GM19035 (cell line): ENCODE measurements at regions not wholly inside any gene's neighbourhood (a gene's known extent, or its start where the extent isn't known, plus 50 kb on each side); places are given as distances from the start of the nearest gene placed in this dataset.
"Not testable (repeated sequence)": the region's sequence is repeated elsewhere in the genome, so short reads cannot be mapped to it uniquely, and the experiment has no call there.

ENCODE experiments used
- ATAC-seq: cut with Tn5 transposase; IDR thresholded peaks from one replicate; pipeline ENCODE4 v1.9.1; 2021; ENCODE audit not compliant: unreplicated experiment

DNA sequence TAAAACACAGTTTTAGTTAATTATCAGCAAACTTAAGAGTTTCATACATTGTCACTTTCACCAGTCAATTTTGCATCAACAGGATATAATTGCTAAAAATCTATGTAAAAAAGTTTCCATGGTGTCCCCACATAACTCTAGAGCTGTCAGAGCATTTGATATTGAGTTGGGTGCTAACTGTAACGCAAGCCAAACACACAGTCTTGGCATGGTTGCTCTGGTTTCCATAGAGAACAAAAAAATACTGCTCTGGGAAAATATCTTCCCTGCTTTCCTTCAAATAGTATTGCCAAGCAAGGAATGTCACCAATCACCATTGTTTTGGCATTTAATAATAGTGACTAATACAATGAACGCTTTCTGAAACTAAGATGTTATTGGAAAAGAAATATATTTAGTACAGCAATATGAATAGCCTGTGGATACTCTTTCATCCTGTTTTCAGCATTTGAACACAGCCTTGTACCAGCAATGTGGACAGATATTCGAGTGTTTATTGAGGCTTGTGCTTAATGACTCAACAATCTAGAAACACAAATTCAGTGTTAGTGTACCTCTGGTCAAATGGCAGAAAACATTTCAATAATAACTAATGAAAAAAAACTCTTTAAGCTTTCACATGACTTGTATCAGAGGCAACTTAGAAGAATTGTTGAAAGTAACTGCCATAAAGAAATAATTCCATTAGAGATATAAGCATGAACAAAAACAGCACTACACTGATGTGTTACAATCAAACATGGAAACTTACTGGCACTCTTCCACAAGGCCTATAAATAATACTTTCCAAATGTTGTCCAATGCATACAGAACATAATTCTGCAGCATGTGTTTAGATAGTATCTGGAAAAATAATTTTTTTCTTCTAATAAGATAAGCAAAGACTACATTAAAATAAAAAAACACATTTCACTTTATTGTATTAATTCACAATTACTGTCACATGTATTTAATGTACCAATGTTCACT lies 1469.5 kb upstream of the CELF2 start:
- no peak for ATAC-seq

DNA sequence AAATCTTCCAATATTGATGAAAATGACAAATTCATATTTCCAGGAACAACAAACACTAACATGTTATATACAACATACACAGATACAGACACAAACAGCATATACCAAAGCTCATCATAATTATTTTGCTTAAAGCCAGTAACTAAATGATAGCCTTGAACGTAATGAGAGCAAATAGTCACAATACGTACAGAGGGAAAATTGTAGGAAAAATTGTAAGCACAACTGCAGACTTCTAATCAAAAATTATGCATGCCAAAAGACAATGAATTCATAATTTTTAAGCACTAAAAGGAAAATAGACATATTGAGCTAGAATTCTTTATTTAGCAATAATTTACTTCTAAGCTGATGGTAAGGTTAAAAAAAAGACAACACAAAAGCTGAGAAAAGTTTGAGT lies 1466.9 kb upstream of the CELF2 start:
- ATAC-seq: no peak

DNA sequence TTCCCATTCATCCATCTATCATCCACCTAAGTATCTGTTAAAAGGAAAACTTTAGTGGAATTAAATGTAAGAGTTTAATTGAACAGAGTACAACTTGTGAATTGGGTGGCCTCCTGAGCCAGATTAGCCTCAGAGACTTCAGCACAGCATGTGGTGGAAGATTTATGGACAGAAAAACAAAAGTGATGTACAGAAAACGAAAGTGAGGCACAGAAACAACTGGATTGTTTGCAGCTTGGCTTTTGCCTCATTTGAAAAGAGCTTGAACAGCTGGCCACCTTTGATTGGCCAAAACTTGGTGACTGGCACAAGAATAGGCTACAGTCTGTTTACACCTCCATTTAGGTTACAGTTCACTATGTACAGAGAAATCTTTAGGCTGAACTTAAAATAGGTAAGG lies 1463.4 kb upstream of the CELF2 start:
- ATAC-seq: no peak

DNA sequence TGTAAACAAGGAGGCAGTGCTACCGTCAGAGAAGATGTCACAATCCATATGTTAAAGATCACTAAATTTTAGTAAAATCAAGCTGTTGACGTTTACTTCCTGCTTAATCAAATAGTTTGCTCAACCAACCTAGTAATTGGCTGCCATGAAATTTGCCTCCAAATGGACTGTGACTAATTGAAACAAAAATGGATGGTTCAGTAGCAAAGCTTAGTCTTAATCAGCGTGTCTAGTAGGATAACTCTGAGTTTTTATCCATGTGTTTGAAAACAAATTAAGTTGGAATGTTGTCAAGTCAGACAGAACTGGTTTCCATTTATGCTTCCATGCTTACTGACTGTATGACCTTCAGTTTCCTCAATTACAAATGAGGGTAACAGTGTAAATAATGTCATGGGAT lies 1456.7 kb upstream of the CELF2 start:
- no peak for ATAC-seq

DNA sequence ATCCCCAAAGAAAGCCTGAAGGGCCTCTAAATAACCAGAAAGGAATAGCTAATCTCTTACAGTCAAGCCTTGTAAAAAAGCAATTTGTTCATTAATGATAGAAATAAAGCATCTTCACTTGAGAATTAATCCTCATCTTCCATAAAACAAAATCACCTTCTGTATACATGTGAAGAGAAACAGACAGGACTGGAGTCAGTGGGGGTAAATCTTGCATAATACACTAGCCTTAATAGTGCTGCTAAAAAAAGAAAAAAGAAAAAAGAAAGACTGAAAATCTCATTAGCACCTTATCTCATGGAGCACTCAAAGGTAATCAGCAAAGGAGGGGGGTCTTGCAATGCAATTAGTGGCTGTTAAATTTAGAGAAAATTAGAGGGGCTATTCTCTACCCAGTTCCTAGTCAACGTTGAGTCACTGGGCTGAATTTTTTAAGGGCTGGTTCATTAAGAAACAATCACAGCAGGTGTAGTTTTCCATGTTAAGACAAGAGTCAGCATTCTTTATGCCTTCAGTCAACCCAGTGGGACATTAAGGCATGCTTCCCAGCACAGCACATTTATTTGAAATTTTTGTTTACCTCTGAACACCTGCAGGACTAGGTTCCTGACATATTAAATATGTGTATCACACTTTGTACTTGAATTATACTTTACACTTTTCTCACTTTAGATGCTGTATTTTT lies 1455.7 kb upstream of the CELF2 start:
- no peak for ATAC-seq

DNA sequence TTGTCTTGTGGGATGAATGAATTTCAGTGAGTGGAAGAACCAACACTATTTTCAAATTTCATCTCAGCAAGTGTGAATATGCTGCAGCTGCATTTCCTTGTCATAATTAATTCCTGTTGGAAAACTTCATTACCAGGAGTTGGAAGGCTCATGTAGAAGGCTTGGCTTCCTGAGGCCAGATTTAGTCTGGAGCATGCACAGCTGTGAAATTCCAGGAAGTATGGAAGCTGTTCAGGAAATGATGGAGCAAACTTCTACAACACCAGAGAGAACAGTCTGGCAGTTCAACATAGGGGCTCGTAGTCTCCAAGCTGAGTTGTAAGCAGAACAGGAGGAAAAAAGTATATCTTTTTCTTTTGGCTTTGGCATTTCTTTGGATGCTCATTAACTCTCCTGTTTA lies 1439.9 kb upstream of the CELF2 start:
- ATAC-seq: no peak

DNA sequence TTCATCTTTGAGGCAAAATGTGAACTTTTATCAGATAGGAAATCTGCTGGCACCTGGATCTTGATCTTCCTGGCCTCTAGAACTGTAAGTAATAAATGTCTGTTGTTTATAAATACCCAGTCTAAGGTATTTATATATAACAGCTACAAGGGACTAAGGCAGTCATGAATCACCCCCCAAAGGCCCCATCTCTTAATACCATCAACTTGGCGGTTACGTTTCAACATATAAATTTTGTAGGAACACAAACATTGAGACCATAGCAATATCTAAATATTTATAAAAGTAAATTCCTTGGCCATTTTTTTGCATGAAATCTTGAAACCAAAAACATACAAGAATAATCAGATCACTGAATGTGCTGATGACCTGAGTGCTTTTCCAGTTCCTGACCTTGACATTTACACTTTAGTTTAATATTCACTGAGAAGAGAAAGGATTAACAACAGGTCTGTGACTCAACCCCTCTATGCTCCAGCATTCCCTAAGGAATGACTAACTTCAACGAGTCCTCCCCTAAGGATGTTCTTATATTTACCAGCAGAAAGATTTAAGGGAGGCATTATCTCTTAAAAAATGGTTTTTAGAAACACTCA lies 1438.5 kb upstream of the CELF2 start:
- no peak for ATAC-seq

DNA sequence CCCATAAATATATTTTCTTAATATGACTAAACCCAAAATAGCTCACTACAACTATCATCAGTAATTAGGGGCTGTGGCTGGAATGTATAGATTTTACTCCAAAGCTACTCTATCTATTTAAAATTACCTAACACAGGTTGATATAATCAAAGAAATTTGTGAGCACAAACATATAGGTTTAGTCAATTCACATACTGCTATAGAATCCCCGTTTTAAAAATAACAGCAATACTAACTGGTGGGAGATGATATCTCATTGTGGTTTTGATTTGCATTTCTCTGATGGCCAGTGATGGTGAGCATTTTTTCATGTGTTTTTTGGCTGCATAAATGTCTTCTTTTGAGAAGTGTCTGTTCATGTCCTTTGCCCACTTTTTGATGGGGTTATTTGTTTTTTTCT lies 1434.9 kb upstream of the CELF2 start:
- not testable (repeated sequence) for ATAC-seq

DNA sequence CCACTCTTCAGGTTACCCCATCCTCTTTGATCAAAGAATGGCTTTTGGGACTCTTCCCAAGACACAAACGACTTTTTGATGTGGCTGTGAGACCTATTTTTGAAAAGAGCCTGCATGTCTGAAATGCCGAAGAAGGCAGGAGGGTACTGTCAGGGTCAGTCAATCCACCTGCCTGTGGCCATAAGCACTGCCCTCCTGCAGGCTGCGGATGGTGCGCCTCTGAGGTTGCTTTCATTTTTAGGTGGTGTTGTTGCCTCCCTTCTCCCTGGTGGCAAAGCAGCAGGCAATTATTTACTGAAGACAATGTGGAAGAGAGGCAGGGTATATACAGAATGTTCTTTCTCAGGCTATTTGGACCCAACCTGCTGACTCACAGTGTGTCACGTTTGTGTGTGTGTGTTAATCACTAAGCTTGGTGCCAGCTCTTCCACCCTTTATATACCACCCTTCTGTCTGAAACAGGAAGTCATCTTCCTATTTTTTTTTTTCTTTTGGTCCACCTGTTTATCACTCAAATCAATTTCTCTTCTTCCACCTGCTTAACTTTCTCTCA lies 1421.2 kb upstream of the CELF2 start:
- ATAC-seq: no peak

DNA sequence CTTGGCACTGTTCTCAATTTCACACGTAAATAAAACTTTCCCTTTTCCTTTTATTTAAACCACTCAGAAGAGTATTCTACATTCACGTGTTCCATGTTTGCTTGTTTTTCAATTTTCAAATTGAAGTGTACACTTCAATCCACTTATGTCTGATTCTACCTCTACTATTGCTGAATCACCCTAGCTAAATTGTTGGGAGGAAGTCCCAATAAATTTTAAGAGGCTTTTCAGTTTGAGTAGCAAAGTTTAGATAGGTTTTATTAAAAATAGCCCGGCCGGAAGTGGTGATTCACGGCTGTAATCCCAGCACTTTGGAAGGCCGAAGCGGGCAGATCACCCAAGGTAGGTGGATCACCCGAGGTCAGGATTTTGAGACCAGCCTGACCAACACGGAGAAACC lies 1414.7 kb upstream of the CELF2 start:
- no peak for ATAC-seq

DNA sequence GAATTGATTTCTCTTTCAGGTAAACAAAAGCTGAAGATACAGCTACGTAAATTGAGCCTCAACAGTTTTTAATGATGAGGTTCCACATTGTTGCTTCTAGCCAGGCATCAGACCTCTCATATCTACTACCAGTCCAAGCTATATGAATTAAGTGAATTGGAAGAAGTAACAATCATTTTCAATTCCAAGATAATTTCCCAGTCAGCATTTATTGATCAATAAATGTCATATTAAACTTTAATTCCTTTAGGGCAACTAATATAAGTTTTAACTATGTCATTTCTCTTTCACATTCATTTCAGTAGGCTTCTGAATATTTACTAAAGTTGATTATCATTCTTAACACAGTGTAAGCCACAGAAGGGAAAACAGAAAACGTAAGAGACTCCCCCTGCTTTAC lies 1413.7 kb upstream of the CELF2 start:
- ATAC-seq: no peak

DNA sequence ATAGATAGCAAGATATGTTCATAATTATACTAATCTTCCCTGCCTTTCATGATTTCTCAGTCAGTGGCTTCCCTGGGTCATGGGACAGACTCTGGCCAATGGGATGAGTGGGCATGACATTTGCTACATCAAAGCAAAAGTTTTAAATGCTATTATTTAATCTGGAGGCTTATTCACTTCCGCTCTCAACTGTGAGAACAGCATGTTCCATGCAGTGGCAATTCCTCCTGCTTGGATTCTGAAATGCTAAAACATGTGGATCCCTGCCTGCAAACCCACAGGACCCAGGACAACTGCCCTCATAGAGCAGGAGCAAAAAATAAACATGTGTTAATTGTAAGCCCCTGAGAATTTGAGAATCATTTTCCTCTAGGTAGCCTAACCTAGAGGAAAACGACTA lies 1412.4 kb upstream of the CELF2 start:
- no peak for ATAC-seq

DNA sequence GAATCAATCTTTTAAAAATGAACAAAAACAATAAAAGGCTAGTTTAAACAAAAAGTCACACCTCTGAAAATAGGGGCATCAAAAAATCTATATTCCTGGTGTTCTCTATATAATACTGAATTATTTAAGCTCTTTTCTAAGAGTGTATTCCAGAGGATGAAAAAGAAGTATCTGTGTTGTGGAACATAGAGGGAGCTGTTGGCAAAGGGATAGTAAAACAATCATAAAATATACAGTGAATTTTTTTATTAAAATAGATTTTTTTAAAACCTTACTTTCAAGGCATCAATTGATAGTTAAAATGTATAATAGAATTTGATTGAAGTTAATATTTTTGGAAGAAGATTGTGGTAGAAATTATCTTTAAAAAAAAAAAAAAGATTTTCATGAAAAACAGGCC lies 1409.1 kb upstream of the CELF2 start:
- no peak for ATAC-seq

DNA sequence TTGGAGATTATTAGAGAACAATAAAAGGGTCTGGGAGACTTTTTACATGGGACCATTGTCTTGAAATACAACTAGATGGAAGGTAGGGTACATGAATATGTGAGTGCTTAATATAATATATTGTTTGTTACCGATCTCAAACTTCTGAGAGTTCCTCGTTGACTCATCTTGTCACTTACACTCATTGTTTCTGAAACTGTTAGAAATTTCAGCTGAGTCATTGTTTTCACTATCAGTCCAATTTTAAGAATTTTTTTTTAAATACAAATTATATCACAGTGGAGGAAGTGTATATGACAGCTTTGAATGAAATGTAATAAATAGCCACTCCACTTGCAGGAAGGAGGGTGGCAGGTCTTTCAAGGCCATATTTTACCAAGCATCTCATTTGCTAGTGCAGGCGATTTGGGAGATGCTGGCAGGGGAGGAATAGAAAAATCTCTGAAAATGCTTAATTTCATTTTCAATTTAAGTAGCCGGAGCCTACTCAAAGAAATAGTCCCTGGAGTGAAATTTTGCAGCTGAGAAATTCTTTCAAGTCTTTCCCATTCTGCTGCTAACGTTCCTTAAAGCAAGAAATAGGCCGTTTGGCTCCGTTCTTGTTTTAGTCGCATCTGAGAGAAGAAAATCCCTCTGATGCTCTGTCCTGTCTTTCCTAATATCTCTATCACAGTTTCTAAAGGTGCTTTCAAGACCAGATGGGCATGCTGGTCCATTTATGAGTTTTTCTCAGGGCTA lies 1404.2 kb upstream of the CELF2 start:
- peak; percentile 93 for ATAC-seq

DNA sequence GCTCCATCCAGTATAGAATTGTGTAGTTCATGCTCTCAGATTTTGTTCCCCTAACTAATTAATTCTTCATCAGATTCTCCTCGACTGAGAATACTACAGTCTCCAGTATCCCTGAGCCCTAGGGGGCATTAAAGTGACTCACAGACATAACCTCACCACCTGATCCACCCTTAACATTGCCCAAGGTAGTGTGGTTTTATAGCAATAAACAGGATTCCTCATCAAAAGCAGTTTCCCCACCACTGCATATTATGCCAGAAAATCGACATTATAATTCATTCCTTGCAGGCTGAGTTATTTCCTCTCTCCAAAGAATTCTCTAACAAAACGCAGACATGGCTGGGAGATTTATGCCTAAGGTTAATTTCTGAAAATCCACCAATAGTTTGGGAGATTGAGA lies 1402.5 kb upstream of the CELF2 start:
- no peak for ATAC-seq

DNA sequence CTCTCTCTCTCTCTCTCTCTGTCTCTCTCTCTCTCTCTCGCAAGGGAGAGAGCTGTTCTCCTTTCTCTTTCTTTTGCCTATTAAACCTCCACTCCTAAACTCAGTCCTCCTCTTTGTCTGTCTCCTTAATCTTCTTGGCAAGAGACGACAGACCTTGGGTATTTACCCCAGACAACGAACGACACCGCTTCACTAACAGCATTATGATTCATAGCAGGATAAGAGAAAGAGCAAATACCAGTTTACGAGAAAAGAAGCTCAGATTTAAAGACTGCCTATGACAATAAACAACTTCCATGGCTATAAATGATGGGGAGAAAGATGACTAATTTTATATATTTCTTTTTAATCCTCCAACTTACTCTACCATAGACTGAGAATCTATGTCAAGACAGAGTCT lies 1396.5 kb upstream of the CELF2 start:
- ATAC-seq: no peak

DNA sequence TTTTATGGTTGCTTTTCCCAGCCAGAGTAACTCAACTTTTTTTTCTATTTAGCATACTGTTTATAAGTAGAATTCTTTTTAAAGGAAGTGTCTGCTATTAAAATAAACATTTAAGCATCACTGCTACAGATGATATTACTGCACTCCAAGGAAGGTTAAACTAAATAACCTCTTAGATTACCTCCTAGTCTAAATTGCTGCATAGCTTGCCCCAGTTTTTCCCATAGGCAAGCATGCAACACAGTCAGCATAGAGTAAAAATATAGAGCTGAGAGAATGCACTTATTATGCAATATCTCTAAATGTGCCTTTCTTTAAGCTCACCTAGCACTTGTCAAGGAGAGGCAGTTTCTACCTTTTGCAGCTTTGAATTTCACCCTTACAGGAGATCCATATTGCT lies 1392.4 kb upstream of the CELF2 start:
- ATAC-seq: no peak

DNA sequence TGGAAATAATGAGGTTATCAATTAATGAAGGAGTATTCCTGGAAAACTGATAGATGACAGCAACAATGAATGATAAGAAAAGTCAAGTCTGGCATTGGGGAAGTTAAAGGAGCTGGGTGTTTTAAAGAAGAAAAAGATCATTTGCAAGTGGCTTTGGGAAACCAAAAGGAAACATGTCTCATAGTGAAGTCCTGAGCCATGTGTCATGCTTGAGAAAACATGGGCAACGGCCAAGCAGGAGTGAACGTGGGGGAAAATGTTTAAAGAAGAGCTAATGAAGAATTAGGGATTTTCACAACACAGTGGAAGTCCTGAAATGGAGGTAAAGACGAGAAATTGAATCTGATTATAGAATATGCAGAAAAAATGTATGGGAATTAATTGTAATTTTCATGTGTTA lies 1383.2 kb upstream of the CELF2 start:
- ATAC-seq: no peak

DNA sequence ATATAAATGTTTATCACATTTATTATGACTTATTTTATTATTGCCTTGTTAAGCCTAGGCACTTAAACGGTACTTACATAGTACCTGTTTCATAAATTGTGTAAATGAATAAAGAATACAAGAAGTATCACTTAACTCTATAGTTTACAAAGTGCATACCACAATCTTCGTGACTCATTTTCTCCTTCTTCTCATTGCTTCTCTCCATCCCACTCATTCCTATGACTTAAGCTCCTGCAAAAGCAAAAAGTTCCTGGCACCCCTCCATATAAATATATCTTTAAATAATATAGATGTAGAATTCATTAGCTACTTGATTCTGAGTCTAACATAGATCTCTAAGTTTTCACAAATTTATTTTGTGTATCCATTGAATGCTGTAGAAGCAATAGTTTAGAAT lies 1382.0 kb upstream of the CELF2 start:
- no peak for ATAC-seq

DNA sequence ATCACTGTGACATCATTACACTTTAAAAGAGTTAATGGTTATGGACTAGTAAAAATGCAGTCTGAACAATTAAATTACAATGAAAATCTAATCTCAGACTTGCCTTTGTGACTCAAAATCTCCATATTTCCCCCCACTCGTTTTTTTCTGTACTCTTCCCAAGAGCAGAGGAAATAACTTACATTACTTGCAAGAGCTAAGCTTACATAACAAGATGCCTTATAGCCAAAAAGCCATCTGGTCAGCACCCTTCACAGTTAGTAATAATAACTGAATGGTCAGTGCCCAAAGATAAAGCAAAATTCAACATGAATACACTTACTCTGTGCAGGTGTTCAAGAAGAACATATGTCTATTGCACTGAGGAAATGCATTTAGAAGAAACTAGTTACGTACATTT lies 1381.5 kb upstream of the CELF2 start:
- no peak for ATAC-seq

DNA sequence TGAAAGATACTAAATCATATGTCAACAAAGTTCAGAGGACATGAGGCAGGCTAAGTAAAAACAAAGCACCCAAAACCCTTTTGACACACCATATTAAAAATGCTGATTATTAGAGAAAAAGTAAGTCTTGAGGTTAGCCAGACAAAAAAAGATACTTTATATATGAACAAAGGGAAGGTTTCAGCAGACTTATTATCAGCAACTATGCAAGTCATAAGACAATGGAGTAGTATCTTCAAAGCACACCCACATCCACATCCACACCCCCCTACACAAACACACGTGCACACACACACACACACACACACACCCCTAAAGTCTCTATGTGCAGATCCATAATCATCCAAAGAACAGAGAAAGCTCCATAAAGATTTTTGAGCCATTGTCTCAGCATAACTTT lies 1373.9 kb upstream of the CELF2 start:
- ATAC-seq: no peak
